ENCODE measurements at regions not wholly inside any gene's neighbourhood (a gene's known extent, or its start where the extent isn't known, plus 50 kb on each side); places are given as distances from the start of the nearest gene placed in this dataset.

GRCh38 chr11:43576320-43576802 is 104.2 kb upstream of the HSD17B12 start:
- no peak for DNase-seq

- DNase-seq: no peak
Measured at GRCh38 chr11:43576803-43577521, 103.6 kb upstream of the HSD17B12 start.

- no peak for DNase-seq
Measured at GRCh38 chr11:43577566-43578264, 102.8 kb upstream of the HSD17B12 start.

GRCh38 chr11:43578346-43579170 is 102.0 kb upstream of the HSD17B12 start:
- DNase-seq: no peak

- no peak for DNase-seq
Measured at GRCh38 chr11:43579171-43579918, 101.2 kb upstream of the HSD17B12 start.

- DNase-seq: no peak
Measured at GRCh38 chr11:43579919-43580276, 100.6 kb upstream of the HSD17B12 start.

- DNase-seq: no peak
Measured at GRCh38 chr11:43580735-43581369, 99.7 kb upstream of the HSD17B12 start.

GRCh38 chr11:43581370-43582023 is 99.0 kb upstream of the HSD17B12 start:
- DNase-seq: no peak

- DNase-seq: no peak
Measured at GRCh38 chr11:43582024-43582862, 98.3 kb upstream of the HSD17B12 start.

- no peak for DNase-seq
Measured at GRCh38 chr11:43582863-43583462, 97.6 kb upstream of the HSD17B12 start.

- DNase-seq: no peak
Measured at GRCh38 chr11:43583548-43583947, 97.0 kb upstream of the HSD17B12 start.

GRCh38 chr11:43585877-43586608 is 94.5 kb upstream of the HSD17B12 start:
- DNase-seq: no peak

GRCh38 chr11:43589601-43590250 is 90.8 kb upstream of the HSD17B12 start:
- DNase-seq: no peak

GRCh38 chr11:43601511-43601910 is 79.0 kb upstream of the HSD17B12 start:
- DNase-seq: no peak

- no peak for DNase-seq
Measured at GRCh38 chr11:43602670-43603069, 77.9 kb upstream of the HSD17B12 start.

- DNase-seq: no peak
Measured at GRCh38 chr11:43614214-43614613, 66.3 kb upstream of the HSD17B12 start.

GRCh38 chr11:43619863-43620505 is 60.6 kb upstream of the HSD17B12 start:
- DNase-seq: no peak

GRCh38 chr11:43626798-43627197 is 53.7 kb upstream of the HSD17B12 start:
- DNase-seq: no peak
